GM04503 (cell line): ENCODE measurements at regions not wholly inside any gene's neighbourhood (a gene's known extent, or its start where the extent isn't known, plus 50 kb on each side); places are given as distances from the start of the nearest gene placed in this dataset.

Experiments used
- DNase-seq: peaks from one replicate; pipeline ENCODE4 v3.0.0-alpha.2; 2012; ENCODE audit warnings: low read depth

- no peak for DNase-seq
These were observed 53.3 kb upstream of the SLITRK1 start for GRCh38 chr13:83935566-83935965.
